ENCODE measurements at regions not wholly inside any gene's neighbourhood (a gene's known extent, or its start where the extent isn't known, plus 50 kb on each side); places are given as distances from the start of the nearest gene placed in this dataset.
"Not testable (repeated sequence)": the region's sequence is repeated elsewhere in the genome, so short reads cannot be mapped to it uniquely, and the experiment has no call there.

DNA sequence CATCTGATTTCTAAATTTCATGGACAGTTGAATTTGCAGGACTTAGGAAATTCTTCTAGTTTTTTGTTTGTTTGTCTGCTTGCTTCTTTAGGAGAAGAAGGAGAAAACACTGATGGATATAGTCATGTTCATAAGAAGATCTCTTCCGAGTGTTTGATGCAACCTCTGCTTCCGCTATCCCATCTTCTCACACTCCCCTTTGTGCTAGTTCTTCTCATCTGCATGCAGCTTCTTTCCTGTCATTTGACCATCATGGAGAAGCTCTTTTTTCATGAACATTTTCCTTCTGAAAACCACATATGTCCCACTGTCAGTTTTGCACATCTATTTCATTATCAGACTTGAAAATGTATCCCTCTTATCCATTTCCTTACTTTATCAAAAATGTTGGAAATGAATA lies 346.9 kb upstream of the PRKCQ start:
- DNase-seq (ENCODE audit: low read depth in 2 of 2) = no peak

DNA sequence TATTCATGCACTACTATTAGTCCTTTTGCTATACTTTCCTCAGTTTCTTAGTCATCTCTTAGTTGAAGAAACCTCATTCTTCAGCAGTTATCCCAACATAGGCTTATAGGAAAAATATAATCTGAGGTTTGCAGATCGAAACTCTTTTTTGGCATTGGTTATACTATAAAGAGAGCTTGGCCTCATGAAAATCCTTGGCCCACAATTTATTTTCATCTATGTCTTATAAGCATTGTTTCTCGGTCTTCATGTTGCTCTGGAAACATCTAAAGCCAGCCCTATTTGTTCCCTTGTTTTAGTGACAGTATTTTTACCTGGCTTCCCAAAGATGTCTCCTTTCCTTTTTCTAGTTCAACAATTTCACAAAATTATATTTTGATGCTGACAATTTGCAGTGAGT lies 345.1 kb upstream of the PRKCQ start:
- no peak for DNase-seq (ENCODE audit: low read depth in 2 of 2)

DNA sequence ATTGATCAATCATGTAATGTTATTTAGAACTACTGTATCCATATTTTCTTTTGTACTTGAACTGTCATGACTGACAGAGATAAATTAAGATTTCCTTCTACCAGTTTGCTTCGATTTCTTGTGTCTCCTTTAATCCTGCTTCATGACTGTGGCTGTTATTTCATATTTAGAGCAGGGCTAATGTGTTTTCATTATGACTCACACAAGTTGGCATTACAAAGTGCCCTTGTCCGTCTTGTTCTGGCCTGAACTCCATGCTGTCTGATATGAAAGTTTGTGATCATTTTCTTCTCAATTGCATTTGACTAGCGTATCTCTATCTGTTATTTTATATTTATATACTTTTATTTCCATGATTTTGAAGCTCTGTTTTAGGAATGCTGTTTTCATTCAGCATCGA lies 344.1 kb upstream of the PRKCQ start:
- DNase-seq (ENCODE audit: low read depth in 2 of 2) = no peak

DNA sequence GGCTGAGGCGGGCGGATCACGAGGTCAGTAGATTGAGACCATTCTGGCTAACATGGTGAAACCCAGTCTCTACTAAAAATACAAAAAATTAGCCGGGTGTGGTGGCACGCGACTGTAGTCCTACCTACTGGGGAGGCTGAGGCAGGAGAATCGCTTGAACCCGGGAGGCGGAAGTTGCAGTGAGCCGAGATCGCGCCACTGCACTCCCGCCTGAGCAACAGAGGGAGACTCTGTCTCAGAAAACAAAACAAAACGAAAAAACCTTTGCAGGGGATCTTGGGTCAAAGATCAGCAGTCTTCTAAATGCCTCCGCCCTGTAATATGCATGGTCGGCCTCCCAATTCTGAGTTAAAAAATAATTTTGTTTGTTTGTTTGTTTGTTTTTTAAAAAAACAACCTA lies 340.9 kb upstream of the PRKCQ start:
- DNase-seq (ENCODE audit: low read depth in 2 of 2) = not testable (repeated sequence)

DNA sequence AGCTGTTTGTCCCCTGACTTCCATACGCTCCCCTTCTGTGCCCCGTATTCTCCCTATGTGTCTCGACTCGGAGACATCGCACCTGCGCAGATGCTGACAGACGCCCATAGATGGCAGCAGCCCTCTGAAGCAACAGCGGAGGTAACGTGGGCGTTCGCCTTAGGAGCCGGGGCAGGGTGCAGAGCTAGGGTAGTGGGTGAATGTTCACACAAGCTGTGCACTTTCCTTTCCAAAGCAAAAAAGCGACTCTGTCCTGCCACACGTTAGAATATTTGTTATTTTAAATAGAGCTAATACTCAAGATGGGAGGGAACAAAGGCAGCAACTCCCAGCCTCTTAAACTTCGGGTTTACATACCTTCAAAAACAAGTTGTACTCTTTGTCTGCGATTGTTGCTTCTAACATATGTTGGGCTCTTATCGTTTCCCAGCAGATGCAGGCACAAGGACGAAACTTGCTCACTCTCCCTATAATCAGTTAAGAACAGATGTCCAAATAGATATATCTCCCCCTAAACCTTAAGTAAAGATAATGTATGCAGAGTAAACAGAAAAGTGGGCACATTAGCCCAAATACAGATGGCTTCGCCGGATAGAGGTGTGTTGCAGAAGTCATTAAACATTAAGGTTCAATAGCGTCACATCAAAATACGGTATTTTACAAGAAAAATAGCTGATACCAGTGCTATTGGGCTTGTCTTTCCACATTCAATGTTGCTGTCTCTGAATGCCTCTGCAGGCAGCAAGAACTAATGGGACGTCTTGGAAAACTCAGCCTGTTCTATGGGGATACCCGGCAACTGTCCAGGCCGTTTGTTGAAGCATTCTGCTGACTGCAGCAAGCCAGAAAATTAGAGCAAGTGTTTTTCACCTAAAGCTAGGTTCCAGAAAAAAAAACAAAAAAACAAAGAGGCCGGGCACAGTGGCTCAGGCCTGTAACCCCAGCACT lies 340.3 kb upstream of the PRKCQ start:
- peak; percentile 68 to 76 for DNase-seq (ENCODE audit: low read depth in 2 of 2)

DNA sequence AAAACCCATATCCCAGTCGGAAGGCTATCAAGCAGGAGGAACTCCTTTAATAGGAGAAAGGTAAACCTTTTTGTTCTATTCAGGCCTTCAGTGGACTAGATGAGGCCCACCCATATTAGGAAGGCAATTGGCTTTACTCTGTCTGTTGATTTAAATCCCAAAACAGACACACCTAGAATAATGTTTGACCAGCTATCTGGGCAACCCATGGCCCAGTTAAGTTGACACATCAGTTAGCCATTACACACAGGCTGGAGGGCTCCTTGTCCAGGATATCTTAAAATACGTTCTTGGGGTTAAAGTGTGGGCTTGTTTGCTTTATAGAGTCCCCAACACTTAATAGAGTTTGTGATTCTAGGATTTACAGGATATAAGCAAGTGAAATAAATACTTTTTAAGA lies 339.0 kb upstream of the PRKCQ start:
- no peak for DNase-seq (ENCODE audit: low read depth in 2 of 2)

DNA sequence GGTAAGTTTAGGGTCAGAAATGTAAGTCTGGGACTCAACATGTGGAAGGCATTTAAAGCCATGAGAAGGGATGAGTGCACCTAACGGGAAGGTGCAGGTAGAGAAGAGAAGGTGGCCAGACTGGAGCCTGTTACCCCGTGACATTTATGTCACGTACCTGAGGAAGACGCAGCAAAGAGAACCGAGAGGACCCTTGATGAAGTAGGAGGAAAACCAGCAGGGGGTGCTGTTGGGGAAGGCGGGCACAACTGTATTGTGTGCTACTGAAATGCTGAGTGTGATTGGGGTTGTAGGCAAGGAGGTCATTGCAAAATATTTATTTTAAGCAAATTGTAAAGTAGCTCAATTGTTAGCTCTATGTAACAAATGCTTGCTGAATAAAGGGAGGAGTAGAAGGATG lies 338.2 kb upstream of the PRKCQ start:
- peak; percentile 52 to 59 for DNase-seq (ENCODE audit: low read depth in 2 of 2)

DNA sequence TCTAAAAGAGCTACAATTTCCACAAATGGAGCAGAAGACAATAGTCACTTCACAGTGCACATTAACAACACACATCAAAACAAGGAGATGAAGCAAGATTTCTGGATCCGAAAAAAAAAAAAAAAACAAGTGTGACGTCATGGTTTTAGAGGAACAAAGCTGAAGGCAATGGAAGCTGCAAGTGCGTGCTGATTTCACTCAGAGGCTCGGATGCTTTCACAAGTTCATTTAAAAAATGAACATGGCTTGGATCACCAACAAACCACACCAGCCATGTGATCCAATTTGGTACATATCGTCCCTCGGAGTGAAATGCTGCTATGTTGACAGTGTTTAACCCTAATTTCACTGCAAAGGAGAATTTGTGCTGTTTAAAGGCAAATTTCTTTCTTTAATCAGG lies 337.0 kb upstream of the PRKCQ start:
- DNase-seq (ENCODE audit: low read depth in 2 of 2) = no peak

DNA sequence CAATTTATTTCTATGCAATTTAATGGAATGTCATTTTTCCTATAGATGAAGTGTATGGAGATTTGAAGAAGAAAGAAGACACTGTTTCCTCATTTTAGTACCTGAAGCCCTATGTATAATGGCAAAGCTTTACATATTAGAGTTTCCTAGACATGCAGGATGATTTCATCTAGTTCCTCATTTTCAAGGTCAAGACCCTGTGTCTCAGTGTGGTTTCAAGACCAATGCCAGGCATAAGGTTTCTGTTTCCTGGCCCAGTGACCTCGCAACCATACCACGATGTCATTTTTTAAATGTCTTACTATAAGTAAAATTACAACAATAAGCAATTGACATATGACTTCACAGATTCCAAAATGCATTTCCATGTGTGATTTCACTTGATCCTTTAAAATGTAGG lies 336.5 kb upstream of the PRKCQ start:
- DNase-seq (ENCODE audit: low read depth in 2 of 2) = no peak

DNA sequence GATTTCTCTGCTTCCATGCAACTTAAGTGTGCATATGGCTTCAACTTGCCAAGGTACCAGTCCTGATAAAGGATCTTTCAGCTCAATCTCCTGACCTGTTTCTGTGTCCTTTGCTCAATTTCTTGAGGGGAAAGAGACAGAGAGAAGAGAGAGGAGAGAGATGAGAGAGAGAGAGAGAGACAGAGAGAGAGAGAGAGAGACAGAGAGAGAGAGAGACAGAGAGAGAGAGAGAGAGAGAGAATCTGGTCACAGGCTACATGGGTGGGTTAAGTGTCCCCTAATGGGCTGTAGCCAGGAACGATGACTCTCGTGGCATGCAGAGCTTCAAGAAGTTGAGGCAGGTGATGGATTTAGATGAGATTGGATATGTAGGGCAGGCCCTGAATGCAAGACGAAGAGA lies 335.2 kb upstream of the PRKCQ start:
- DNase-seq (ENCODE audit: low read depth in 2 of 2) = no peak

DNA sequence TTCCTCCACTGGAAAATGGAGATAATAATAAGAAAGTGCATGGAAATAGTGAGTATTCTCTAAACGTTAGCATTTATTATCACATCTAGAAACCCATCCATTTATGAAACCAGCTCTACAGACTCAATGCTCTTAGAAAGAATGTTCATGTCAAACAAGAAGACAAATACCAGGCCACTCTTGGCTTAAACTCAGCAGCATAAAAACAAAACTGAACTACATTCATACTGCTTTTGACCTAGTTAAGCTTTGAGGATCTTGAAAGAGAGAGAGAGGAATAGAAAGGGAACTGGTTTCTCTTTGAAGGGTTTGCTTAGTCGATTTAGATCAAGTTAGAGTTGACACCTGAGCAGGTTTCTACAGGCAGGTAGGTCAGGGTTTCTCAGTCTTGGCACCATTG lies 332.9 kb upstream of the PRKCQ start:
- no peak for DNase-seq (ENCODE audit: low read depth in 2 of 2)

DNA sequence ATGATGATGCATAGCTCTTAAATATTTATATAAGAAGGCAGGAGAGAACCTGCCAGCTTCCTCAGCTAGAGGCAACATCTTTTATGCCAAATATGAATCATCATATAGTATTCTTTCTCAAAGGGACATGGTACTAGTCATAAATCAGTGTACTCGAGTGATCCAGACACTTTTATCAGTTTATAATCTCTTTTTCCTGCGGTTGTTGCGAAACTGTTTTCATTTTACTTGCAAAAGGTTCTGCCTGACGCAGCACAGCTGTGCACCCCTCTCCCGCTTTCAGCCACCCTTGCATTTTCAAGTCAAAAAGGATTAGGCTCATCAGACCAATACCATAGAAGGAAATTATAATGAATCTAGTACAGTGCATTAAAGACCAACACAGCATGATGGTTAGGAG lies 332.3 kb upstream of the PRKCQ start:
- no peak for DNase-seq (ENCODE audit: low read depth in 2 of 2)

DNA sequence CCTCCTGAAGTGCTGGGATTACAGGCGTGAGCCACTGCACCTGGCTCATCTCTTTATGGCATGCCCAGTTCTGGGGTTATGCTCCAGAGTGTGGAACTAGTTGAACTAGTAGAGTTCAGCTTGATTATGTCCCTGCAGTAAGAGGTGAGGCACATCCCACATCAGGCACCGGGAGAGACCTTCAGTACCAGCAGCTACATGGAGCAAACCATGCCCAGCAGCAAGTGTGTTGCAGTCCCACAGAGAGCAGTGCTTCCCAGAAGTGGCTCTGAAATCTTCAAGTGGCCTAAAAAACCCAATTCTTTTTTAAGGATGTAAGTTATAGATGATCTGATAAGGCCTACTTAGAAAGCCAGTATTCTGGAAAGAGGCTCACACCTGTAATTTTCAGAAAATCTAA lies 331.9 kb upstream of the PRKCQ start:
- no peak for DNase-seq (ENCODE audit: low read depth in 2 of 2)

DNA sequence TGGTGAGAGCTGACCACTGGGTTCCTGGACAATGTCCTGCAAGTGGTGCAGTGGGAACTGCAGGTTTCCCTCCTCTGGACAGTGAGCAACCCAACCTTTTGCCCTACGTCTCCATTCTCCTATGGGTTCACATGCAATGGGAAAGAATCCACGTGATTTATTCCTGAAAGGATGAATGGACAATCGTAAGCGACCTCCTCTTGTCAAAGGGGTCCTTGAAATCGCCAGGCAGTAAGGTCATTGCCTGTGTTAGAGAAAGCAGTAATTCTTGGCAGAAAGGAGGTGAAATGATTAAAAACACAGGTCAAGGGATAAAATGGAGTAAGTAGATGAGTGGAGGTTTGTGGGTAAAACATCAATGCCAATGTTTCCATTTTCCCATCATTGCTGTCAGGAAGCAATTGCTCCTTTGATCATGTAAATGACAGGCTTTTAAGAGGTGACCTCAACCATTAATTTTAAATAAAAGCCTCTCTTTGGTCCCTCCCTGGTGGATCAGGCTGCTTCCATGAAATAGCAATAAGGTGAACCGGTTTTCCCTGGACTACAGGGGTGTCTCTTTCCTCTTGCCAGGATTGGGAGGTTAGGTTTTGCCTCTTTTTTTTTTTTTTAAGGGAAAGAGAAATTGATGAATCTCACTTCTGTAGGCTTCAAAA lies 330.0 kb upstream of the PRKCQ start:
- DNase-seq (ENCODE audit: low read depth in 2 of 2) = no peak

DNA sequence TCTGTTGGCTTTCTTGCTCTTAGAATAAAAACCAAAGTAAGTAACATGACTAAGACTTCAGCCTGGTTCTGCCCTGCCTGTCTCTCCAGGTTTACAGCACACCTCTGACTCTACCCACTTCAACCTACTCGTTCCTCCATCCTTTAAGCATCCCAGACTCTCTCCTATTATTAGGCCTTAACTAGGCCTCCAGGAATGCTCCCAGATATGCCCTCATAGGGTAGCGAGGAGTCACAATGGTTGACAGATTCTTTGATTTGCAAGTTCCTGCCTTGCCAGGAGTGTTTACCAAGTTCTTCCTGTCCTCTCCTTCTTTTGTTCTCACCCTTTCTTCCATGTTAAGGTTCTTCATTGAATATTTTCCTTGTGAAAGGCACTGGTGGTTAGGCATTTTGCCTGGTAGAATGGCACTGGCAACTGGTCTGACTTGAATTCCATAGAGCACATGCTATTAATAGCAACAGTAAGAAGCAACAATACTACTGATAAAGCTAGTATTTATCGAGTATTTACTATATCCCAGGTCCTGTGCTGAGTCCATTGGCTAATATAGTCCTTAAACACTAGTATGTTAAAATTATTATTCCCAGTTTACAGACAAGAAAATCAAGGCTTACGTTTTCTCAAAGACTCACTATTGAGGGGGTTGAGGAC lies 327.9 kb upstream of the PRKCQ start:
- DNase-seq (ENCODE audit: low read depth in 2 of 2) = no peak

DNA sequence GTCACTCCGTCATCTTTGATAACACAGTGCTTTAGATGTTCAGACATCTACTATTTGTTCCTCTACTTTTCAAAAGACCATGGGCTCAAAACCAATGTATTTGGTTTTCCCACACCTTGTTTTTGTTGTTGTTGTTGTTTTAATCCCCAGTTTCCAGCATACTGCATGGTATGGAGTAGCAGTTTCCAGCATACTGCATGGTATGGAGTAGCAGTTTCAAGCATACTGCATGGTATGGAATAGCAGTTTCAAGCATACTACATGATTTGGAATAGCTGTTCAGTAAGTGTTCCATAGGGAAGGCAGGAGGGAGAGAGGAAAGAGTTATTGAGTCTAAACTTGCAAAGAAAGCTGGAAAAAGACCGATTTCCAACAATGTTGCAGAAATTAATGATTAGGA lies 314.3 kb upstream of the PRKCQ start:
- DNase-seq (ENCODE audit: low read depth in 2 of 2) = no peak

DNA sequence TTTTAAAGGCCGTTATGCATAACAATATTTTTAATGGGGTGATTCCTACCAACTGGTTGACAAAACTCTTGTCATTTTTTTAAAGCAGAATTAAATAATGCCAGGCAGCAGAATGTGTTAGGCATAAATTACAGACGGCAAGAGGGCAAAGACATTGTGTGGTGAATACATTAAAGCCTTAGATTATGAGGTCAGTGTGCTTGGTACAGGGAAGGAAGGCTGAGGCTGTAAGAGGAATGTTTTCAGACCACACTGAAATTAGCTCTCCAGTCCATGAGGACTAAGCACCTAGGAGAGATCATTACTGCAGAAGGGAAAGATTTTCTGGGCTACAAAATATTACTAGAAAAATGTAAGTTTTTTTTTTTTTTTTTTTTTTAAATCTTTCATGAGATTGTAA lies 312.8 kb upstream of the PRKCQ start:
- DNase-seq (ENCODE audit: low read depth in 2 of 2) = no peak

DNA sequence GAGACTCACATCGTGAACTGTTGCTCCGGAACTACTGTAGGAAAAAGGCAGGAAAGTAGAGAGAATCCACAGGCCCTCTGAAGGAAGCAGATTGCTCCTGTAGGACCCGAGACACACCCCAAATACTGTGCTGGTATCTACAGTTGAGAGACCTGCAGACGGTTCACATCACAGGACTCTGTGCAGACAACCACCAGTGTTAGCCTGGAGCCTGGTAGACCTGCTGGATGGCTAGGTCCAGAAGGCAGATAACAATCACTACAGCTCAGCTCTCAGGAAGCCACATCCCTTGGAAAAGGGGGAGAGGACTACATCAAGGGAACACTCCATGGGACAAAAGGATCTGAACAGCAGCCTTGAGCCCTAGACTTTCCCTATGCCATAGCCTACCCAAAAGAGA lies 311.8 kb upstream of the PRKCQ start:
- no peak for DNase-seq (ENCODE audit: low read depth in 2 of 2)

DNA sequence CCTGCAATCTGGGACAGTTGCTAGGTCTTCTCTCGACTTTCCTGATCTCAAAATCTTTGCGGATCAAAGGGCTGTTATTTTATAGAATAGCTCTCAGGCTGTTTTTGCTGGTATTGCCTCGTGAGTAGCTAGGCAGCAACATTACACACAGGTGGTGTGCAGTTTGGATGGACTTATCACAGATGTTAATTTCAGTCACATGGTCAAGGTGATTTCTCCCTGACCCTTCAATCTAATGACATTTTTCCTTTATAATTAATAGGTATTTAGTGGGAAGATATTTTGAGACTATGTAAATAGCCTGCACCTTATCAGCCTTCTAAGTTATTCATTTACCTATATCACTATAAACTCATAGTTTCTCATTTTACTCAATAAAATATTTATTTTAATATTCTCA lies 309.6 kb upstream of the PRKCQ start:
- no peak for DNase-seq (ENCODE audit: low read depth in 2 of 2)

DNA sequence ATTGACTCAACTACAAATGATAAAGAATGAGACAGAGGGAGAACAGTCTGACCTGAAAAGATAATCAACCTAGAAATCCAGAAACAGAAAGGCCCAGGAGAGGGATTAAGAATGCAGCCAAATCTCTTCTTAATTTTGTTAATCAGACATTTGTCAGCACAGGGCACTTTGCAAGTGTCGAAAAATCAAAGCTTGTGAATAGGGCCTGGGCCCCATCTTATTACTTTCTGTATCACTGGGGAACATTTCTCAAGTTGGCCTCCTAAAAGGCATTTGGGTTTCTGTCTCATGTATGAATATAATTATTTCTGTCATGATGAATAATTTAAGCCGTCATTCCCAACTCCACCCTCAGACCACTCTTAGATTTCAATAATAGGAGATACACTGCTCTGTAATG lies 308.4 kb upstream of the PRKCQ start:
- no peak for DNase-seq (ENCODE audit: low read depth in 2 of 2)

DNA sequence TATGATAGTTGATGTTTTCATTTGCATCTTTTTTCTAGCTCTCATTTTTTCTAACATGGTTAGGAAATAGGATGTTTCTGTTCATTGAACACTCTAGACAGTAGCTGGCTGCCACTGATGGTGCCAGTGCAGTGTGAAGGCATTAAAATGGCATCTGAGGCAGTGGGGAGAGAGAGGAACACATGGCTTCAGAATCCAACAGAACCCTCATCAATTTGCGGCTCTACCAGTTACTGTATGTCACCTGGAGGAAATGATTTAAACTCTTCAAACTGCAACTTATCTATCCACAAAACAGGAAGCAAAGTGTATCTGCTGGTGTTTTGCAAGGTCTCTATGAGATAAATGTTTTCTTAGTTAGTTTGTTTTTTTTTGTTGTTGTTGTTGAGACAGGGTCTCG lies 305.2 kb upstream of the PRKCQ start:
- DNase-seq (ENCODE audit: low read depth in 2 of 2) = no peak

DNA sequence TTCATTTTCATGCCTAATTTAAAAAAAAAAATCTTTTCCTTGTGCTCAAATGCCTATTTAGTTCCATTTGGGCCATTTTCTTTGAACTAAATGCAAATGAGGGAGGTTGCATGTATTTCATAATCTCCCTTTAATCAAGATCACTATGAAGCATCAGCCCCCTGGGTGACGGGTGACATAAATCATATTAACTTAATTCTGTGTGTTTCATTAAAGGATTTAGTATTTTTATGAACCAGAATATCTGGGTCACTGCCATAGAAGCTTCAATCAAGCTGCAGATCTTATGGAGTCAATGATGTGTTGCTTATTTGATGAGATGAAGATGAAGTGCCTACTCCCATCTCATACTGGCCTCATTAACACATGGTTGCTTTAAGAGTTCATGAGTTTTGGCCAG lies 301.9 kb upstream of the PRKCQ start:
- DNase-seq (ENCODE audit: low read depth in 2 of 2) = no peak
